ENCODE measurements at regions not wholly inside any gene's neighbourhood (a gene's known extent, or its start where the extent isn't known, plus 50 kb on each side); places are given as distances from the start of the nearest gene placed in this dataset.

- H3K27ac Mint-ChIP-seq: no peak overlapping the region
- no peak for ATAC-seq
- peaks cover 0 to 6% of the 10 kb centered on the region in 2 donors for H3K27me3 Mint-ChIP-seq
- H3K9me3 Mint-ChIP-seq: no peaks in the 10 kb centered on the region
- H3K4me3 Mint-ChIP-seq: no peak overlapping the region
- H3K36me3 Mint-ChIP-seq: no peaks in the 10 kb centered on the region
- DNase-seq (ENCODE audit: low spot score): no peak
- no peaks in the 10 kb centered on the region for H3K4me1 Mint-ChIP-seq (ENCODE audit: low read depth in 2 of 2)
Observed at GRCh38 chr7:17665029-17665428, 275.3 kb downstream of the SNX13 start.

- ATAC-seq (no peak), DNase-seq (ENCODE audit: low spot score) (no peak)
- no peak overlapping the region for H3K4me3 Mint-ChIP-seq
- peaks cover 0 to 6% of the 10 kb centered on the region in 2 donors for H3K27me3 Mint-ChIP-seq
- no peaks in the 10 kb centered on the region for H3K4me1 Mint-ChIP-seq (ENCODE audit: low read depth in 2 of 2)
- no peak overlapping the region for H3K27ac Mint-ChIP-seq
- no peaks in the 10 kb centered on the region for H3K36me3 Mint-ChIP-seq
- H3K9me3 Mint-ChIP-seq: no peaks in the 10 kb centered on the region
Observed at GRCh38 chr7:17668122-17668521, 272.2 kb downstream of the SNX13 start.

GRCh38 chr7:17669204-17669603 is 271.1 kb downstream of the SNX13 start:
- peaks cover 0 to 6% of the 10 kb centered on the region in 2 donors for H3K27me3 Mint-ChIP-seq
- ATAC-seq (no peak), DNase-seq (ENCODE audit: low spot score) (no peak)
- H3K4me1 Mint-ChIP-seq (ENCODE audit: low read depth in 2 of 2): no peaks in the 10 kb centered on the region
- H3K27ac Mint-ChIP-seq: no peak overlapping the region
- no peaks in the 10 kb centered on the region for H3K36me3 Mint-ChIP-seq
- no peak overlapping the region for H3K4me3 Mint-ChIP-seq
- no peaks in the 10 kb centered on the region for H3K9me3 Mint-ChIP-seq

GRCh38 chr7:17671956-17672355 is 268.3 kb downstream of the SNX13 start:
- Mint-ChIP-seq H3K36me3 (no peaks in the 10 kb centered on the region), H3K27ac (no peak overlapping the region), H3K4me1 (ENCODE audit: low read depth in 2 of 2) (no peaks in the 10 kb centered on the region), H3K4me3 (no peak overlapping the region), H3K27me3 (peaks cover 0 to 6% of the 10 kb centered on the region in 2 donors), H3K9me3 (no peaks in the 10 kb centered on the region)
- ATAC-seq (no peak), DNase-seq (ENCODE audit: low spot score) (no peak)

GRCh38 chr7:17672783-17673182 is 267.5 kb downstream of the SNX13 start:
- no peak for ATAC-seq

DNA sequence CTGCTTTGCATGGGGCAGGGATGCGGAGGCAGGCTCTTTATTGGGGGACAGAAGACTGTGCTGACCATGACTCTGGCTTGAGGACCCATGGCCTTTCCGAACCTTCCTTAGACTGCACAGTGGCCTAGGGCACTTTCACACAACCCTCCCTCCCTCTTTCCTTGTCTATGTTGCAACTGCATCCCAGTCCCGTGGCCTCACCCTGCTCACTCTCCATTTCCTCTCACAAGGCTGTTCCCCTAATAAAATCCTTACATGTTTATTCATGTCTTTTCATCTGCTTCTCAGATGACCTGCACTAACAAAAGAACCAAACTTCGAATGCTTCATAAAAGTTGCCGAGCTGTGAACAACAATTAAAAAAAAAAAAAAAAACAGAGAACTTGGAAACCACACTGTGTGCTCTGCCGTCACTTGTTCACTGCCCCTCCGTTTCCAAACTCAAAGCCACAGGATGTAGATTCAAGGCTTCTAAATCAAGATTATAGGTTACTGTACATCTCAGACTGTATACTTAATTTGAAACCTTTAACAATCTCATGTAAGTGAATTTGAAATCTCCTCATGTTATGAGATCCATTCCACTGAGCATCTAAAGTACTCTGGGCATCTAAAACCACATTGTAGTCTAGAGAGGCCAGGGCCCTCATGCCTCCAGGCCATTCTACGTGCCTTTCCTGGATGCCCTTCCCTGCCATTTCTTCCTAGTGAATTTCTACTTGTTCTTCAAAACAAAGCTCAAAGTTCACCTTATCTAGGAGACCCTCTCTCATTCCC is 265.9 kb downstream of the SNX13 start:
- no peaks in the 10 kb centered on the region for H3K4me1 Mint-ChIP-seq (ENCODE audit: low read depth in 2 of 2)
- H3K9me3 Mint-ChIP-seq: no peaks in the 10 kb centered on the region
- no peaks in the 10 kb centered on the region for H3K36me3 Mint-ChIP-seq
- ATAC-seq (no peak), DNase-seq (ENCODE audit: low spot score) (no peak)
- H3K4me3 Mint-ChIP-seq: no peak overlapping the region
- peaks cover under 1 to 7% of the 10 kb centered on the region in 2 donors for H3K27me3 Mint-ChIP-seq
- no peak overlapping the region for H3K27ac Mint-ChIP-seq

More at GRCh38 chr7:17672783-17673182, 267.5 kb downstream of the SNX13 start:
- Mint-ChIP-seq H3K36me3 (no peaks in the 10 kb centered on the region), H3K4me3 (no peak overlapping the region), H3K4me1 (ENCODE audit: low read depth in 2 of 2) (no peaks in the 10 kb centered on the region), H3K9me3 (no peaks in the 10 kb centered on the region), H3K27me3 (peaks cover 5% of the 10 kb centered on the region in 2 donors), H3K27ac (no peak overlapping the region)
- DNase-seq (ENCODE audit: low spot score): no peak

DNA sequence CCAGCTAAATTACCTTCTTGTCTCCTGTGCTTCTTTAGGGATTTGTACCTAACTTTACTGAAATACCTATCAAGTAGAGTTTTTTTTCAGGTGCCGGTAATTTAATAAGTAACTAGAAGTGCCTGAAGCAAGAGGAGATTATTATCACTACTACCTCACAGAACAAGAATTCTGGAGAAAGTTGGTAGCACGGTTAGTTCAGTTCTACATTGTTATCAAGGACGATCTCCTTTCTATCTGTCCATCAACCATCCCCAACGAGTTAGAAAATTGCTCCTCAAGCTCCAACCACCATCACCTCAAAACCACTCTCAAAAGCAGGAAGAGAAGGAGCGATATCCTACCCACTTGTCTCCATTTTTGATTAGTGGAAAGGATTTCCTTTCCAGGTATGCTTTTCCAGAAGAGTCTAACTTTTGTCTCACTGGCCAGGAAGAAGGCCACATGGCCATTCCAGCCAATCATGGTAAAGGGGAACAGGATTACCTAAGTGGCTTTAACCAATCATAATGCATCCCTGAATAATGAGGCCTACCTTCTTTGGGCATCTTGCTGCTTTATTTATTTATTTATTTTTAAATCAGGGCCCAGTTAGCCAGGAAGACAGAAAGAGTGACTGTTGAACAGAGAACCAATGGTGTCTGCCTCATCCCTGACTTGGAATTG is 265.2 kb downstream of the SNX13 start:
- peaks cover 0 to 7% of the 10 kb centered on the region in 2 donors for H3K27me3 Mint-ChIP-seq
- no peak for DNase-seq (ENCODE audit: low spot score)
- H3K4me3 Mint-ChIP-seq: no peak overlapping the region
- H3K36me3 Mint-ChIP-seq: no peaks in the 10 kb centered on the region
- no peaks in the 10 kb centered on the region for H3K9me3 Mint-ChIP-seq
- no peak for ATAC-seq
- no peaks in the 10 kb centered on the region for H3K4me1 Mint-ChIP-seq (ENCODE audit: low read depth in 2 of 2)
- no peak overlapping the region for H3K27ac Mint-ChIP-seq

GRCh38 chr7:17677408-17677807 is 262.9 kb downstream of the SNX13 start:
- DNase-seq (ENCODE audit: low spot score) (no peak), ATAC-seq (no peak)
- no peak overlapping the region for H3K27ac Mint-ChIP-seq
- H3K9me3 Mint-ChIP-seq: no peaks in the 10 kb centered on the region
- peaks cover 0 to 11% of the 10 kb centered on the region in 2 donors for H3K27me3 Mint-ChIP-seq
- no peaks in the 10 kb centered on the region for H3K4me1 Mint-ChIP-seq (ENCODE audit: low read depth in 2 of 2)
- H3K4me3 Mint-ChIP-seq: no peak overlapping the region
- no peaks in the 10 kb centered on the region for H3K36me3 Mint-ChIP-seq

GRCh38 chr7:17678896-17679295 is 261.4 kb downstream of the SNX13 start:
- ATAC-seq: no peak
- H3K4me3 Mint-ChIP-seq: no peak overlapping the region
- H3K27ac Mint-ChIP-seq: no peak overlapping the region

DNA sequence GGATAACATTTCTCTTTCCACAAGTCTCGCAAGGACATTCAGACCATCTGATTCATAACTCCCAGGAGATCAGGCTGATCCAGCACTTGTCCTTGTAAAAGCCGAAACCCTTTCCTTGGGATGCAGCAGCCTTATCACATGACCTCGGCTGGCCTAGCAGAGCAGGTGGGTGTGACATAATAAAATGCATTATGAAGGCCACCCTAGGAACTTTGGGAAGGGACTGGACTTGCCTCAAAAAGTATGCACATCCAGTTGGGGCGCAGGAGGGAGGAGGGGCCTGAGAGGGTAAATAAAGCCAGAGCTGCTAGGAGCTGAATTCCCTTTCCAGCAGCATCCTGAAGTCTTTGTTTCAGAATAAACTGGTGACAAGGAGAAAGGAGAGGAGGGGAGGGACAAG is 260.8 kb downstream of the SNX13 start:
- ATAC-seq (no peak), DNase-seq (ENCODE audit: low spot score) (no peak)
- no peaks in the 10 kb centered on the region for H3K4me1 Mint-ChIP-seq (ENCODE audit: low read depth in 2 of 2)
- no peak overlapping the region for H3K4me3 Mint-ChIP-seq
- H3K27ac Mint-ChIP-seq: no peak overlapping the region
- no peaks in the 10 kb centered on the region for H3K9me3 Mint-ChIP-seq
- H3K36me3 Mint-ChIP-seq: no peaks in the 10 kb centered on the region
- H3K27me3 Mint-ChIP-seq: peaks cover 0 to 11% of the 10 kb centered on the region in 2 donors

More at GRCh38 chr7:17678896-17679295, 261.4 kb downstream of the SNX13 start:
- H3K4me1 Mint-ChIP-seq (ENCODE audit: low read depth in 2 of 2): no peaks in the 10 kb centered on the region
- H3K27me3 Mint-ChIP-seq: peaks cover 0 to 11% of the 10 kb centered on the region in 2 donors
- no peaks in the 10 kb centered on the region for H3K36me3 Mint-ChIP-seq
- no peaks in the 10 kb centered on the region for H3K9me3 Mint-ChIP-seq
- DNase-seq (ENCODE audit: low spot score): no peak

- no peaks in the 10 kb centered on the region for H3K4me1 Mint-ChIP-seq (ENCODE audit: low read depth in 2 of 2)
- no peak for DNase-seq (ENCODE audit: low spot score)
- no peak for ATAC-seq
- H3K27ac Mint-ChIP-seq: no peak overlapping the region
- H3K4me3 Mint-ChIP-seq: no peak overlapping the region
- peaks cover 0 to 11% of the 10 kb centered on the region in 2 donors for H3K27me3 Mint-ChIP-seq
- H3K36me3 Mint-ChIP-seq: no peaks in the 10 kb centered on the region
- H3K9me3 Mint-ChIP-seq: no peaks in the 10 kb centered on the region
Observed at GRCh38 chr7:17680026-17680425, 260.3 kb downstream of the SNX13 start.

GRCh38 chr7:17680943-17681351 is 259.3 kb downstream of the SNX13 start:
- H3K4me1 Mint-ChIP-seq (ENCODE audit: low read depth in 2 of 2): no peaks in the 10 kb centered on the region
- no peak for ATAC-seq
- H3K27ac Mint-ChIP-seq: no peak overlapping the region
- no peaks in the 10 kb centered on the region for H3K9me3 Mint-ChIP-seq
- no peak for DNase-seq (ENCODE audit: low spot score)
- peaks cover 0 to 11% of the 10 kb centered on the region in 2 donors for H3K27me3 Mint-ChIP-seq
- no peaks in the 10 kb centered on the region for H3K36me3 Mint-ChIP-seq
- H3K4me3 Mint-ChIP-seq: no peak overlapping the region

GRCh38 chr7:17681965-17682364 is 258.3 kb downstream of the SNX13 start:
- no peaks in the 10 kb centered on the region for H3K9me3 Mint-ChIP-seq
- DNase-seq (ENCODE audit: low spot score) (no peak), ATAC-seq (no peak)
- H3K4me1 Mint-ChIP-seq (ENCODE audit: low read depth in 2 of 2): no peaks in the 10 kb centered on the region
- no peak overlapping the region for H3K27ac Mint-ChIP-seq
- peaks cover 0 to 11% of the 10 kb centered on the region in 2 donors for H3K27me3 Mint-ChIP-seq
- H3K36me3 Mint-ChIP-seq: no peaks in the 10 kb centered on the region
- H3K4me3 Mint-ChIP-seq: no peak overlapping the region

GRCh38 chr7:17682586-17682985 is 257.7 kb downstream of the SNX13 start:
- ATAC-seq: no peak
- H3K27me3 Mint-ChIP-seq: peaks cover 0 to 8% of the 10 kb centered on the region in 2 donors
- no peak for DNase-seq (ENCODE audit: low spot score)
- no peaks in the 10 kb centered on the region for H3K36me3 Mint-ChIP-seq
- H3K4me1 Mint-ChIP-seq (ENCODE audit: low read depth in 2 of 2): no peaks in the 10 kb centered on the region
- H3K9me3 Mint-ChIP-seq: no peaks in the 10 kb centered on the region
- no peak overlapping the region for H3K27ac Mint-ChIP-seq
- no peak overlapping the region for H3K4me3 Mint-ChIP-seq

Data from natural killer cell treated with Interleukin-12 subunit alpha and Interleukin-12 subunit beta and Interleukin-15 and Interleukin-18, amount 100 ng/mL, for 72 hours (primary cell).